Ovary (tissue), 3 donors: ENCODE measurements at regions not wholly inside any gene's neighbourhood (a gene's known extent, or its start where the extent isn't known, plus 50 kb on each side); places are given as distances from the start of the nearest gene placed in this dataset.

Experiments used
- CTCF ChIP-seq, 3 donors: fragments of 450-650 bp in 2 of 3; fragments of 200-600 bp in 1 of 3; IDR thresholded peaks; one replicate each; pipeline versions ENCODE4 v1.5.1 to v1.8.0; 2016 to 2022; ENCODE audit warnings: antibody characterized with exemption in 3 of 3, mild to moderate bottlenecking in 1 of 3
- EP300 ChIP-seq: sonication (generic); formaldehyde crosslinking; IDR thresholded peaks from one replicate; pipeline ENCODE4 v1.6.1; 2017; ENCODE audit warnings: antibody characterized with exemption
- POLR2A ChIP-seq: fragments of 450-650 bp; IDR thresholded peaks from one replicate; pipeline ENCODE4 v1.6.1; 2017; ENCODE audit warnings: antibody characterized with exemption, mild to moderate bottlenecking, moderate library complexity
- donor health status: DM: no; HTN: no; CAD: no.

- TF ChIP-seq POLR2A: no peak
- TF ChIP-seq CTCF (IDR thresholded peaks at IDR 0.05): no peak
- no peak for TF ChIP-seq EP300
Observed at GRCh38 chr20:52420805-52421204, 229.2 kb upstream of the ZFP64 start.
